ENCODE measurements at regions not wholly inside any gene's neighbourhood (a gene's known extent, or its start where the extent isn't known, plus 50 kb on each side); places are given as distances from the start of the nearest gene placed in this dataset.
"Not testable (repeated sequence)": the region's sequence is repeated elsewhere in the genome, so short reads cannot be mapped to it uniquely, and the experiment has no call there.

DNA sequence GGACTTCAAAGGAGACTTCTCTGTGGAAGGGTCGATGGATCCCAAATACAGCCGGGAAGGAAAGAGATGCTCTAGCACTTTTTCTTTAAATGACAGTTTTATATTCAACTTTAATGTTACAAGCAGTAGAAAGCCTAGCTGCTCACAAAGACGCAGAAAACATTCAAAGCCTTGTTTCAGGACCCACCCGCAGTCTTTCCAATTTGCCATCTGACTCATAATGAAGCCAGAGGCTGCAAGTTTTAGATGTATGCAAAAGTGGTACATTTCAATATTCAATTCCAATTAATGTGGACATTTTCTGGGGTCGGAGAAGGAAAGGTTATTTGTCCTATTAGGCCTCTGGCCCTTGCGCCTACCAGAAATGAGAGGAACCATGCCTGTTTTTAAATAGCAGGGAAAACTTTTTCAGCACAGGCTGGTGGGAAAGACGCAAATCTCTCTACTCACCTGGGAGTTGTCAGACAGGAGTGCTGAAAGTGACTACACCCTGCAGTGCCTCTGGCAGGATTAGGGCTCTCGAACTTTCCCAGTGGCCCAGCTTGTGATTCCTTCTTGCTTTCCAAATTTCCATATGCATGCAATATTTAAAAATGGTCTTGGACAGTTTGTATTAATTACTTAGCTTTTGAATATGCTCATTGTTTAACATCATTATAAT lies 117.4 kb upstream of the MBNL1 start:
- no peak overlapping the region for H3K4me3 ChIP-seq (ENCODE audit: low read depth, low read length)
- no peak for DNase-seq (ENCODE audit: low read depth, low spot score)
- in situ Hi-C loops (cut with HindIII; ENCODE audit: low sequenced_read_pairs): no loop called here
- TF ChIP-seq, protein P1, sequence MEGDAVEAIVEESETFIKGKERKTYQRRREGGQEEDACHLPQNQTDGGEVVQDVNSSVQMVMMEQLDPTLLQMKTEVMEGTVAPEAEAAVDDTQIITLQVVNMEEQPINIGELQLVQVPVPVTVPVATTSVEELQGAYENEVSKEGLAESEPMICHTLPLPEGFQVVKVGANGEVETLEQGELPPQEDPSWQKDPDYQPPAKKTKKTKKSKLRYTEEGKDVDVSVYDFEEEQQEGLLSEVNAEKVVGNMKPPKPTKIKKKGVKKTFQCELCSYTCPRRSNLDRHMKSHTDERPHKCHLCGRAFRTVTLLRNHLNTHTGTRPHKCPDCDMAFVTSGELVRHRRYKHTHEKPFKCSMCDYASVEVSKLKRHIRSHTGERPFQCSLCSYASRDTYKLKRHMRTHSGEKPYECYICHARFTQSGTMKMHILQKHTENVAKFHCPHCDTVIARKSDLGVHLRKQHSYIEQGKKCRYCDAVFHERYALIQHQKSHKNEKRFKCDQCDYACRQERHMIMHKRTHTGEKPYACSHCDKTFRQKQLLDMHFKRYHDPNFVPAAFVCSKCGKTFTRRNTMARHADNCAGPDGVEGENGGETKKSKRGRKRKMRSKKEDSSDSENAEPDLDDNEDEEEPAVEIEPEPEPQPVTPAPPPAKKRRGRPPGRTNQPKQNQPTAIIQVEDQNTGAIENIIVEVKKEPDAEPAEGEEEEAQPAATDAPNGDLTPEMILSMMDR (IDR thresholded peaks at IDR 0.05; ENCODE audit: low read depth, low read length): no peak

DNA sequence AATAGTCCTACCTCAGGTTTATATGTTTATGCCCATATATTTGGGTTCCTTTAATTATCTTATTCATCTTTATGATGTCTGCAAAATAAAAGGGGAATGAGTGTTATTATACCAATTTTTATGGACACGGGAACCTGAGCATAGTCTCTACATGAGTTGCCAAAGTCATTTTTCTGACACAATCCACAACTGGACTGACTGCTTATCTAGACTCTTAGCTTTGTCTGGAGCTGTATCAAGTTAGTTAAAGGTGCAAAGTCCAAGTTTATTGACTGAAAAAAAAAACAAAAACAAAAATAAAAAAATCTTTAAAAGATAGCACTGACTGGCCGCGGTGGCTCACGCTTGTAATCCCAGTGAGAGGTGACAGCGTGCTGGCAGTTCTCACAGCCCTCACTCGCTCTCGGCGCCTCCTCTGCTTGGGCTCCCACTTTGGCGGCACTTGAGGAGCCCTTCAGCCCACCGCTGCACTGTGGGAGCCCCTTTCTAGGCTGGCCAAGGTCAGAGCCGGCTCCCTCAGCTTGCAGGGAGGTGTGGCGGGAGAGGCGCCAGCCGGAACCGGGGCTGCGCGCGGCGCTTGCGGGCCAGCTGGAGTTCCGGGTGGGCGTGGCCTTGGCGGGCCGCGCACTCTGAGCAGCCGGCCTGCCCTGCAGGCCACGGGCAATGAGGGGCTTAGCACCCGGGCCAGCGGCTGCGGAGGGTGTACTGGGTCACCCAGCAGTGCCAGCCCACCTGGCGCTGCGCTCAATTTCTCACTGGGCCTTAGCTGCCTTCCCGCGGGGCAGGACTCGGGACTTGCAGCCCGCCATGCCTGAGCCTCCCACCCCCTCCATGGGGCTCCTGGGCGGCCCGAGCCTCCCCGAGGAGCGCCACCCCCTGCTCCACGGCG lies 116.6 kb upstream of the MBNL1 start:
- in situ Hi-C loops (cut with HindIII; ENCODE audit: low sequenced_read_pairs); DNase-seq (ENCODE audit: low read depth, low spot score): not testable (repeated sequence)

DNA sequence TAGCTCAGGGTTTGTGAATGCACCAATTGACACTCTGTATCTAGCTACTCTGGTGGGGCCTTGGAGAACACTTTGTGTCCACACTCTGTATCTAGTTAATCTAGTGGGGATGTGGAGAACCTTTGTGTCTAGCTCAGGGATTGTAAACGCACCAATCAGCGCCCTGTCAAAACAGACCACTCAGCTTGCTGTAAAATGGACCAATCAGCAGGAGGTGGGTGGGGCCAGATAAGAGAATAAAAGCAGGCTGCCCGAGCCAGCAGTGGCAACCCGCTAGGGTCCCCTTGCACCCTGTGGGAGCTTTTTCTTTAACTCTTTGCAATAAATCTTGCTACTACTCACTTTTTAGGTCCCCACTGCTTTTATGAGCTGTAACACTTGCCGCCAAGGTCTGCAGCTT lies 115.6 kb upstream of the MBNL1 start:
- in situ Hi-C loops (cut with HindIII; ENCODE audit: low sequenced_read_pairs); DNase-seq (ENCODE audit: low read depth, low spot score); H3K4me3 ChIP-seq (ENCODE audit: low read depth, low read length): not testable (repeated sequence)

More for the DNA sequence above, 116.6 kb upstream of the MBNL1 start:
- H3K4me3 ChIP-seq (ENCODE audit: low read depth, low read length): not testable (repeated sequence)

DNA sequence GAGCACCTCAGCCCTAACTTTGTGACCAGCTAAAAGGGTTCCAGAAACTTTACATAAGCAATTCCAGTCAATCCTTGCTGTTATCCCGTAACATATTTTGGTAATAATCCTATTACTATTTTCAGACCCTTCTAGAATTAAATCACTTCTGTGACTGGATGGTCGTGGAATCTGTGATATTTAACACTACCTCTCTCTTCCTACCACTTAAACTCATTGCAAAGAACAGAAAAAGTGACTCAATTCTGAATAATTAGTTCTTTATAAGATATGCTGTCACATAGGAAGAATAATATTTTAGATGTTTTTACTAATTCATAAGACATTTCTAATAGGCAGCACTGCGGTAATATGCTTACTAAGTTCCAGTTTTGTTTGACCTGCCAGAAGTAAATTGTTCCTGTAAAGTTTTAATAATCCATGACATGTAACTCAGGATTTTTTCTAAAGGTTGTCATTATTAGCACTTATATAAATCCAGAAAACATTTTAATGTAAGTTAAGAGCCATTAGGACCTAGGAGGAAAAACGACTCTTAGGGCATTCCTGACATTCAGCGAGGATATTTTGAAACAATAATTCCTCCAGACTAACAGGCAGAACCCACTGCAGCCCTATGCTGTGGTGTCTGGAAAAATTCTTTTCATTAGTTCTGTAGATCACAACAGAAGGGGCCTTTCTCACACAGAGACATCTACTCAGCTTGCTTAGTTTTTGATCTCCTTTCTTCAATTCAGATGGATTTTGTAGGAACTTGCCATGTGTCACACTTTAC lies 113.3 kb upstream of the MBNL1 start:
- TF ChIP-seq, protein P1 (IDR thresholded peaks at IDR 0.05; ENCODE audit: low read depth, low read length): no peak
- in situ Hi-C loops (cut with HindIII; ENCODE audit: low sequenced_read_pairs): no loop called here
- no peak for DNase-seq (ENCODE audit: low read depth, low spot score)
- H3K4me3 ChIP-seq (ENCODE audit: low read depth, low read length): no peak overlapping the region

DNA sequence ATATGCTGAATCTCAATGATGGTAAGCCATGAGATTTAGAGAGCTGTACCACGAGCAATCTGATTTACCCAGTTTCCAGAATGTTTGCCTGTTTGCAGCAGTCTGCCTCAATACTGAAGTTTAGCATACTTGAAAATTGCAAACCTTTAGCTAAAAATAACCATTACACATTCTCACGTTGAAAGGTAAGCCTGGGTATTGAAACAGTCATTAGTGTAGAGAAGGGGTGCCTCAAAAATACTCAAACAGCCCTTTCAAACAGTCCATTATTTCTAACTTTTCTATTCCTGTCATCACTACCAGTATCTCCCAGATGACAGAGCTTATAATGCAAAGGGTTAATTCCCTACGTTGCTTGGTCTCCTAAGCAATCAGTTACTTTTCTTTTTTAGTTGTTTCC lies 111.8 kb upstream of the MBNL1 start:
- TF ChIP-seq, protein P1 (IDR thresholded peaks at IDR 0.05; ENCODE audit: low read depth, low read length): no peak
- in situ Hi-C loops (cut with HindIII; ENCODE audit: low sequenced_read_pairs): no loop called here

DNA sequence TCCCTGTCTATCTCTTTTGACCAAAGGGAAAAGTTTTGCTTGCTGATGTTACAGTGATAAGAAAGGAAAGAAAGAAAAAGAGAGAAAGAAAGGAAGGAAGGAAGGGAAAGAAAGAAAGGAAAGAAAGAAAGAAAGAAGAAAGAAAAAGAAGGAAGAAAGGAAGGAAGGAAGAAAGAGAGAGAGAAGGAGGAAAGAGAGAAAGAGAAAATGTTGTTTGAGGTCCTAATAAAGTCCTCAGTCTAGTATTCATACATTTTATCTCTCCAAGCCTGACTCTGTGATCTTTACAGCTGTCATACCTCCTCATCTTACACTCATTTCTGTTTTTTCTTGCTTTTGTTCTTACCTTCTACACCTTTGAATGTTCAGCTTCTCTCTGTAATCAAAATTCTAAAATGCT lies 111.4 kb upstream of the MBNL1 start:
- in situ Hi-C loops (cut with HindIII; ENCODE audit: low sequenced_read_pairs): no loop called here
- TF ChIP-seq, protein P1 (IDR thresholded peaks at IDR 0.05; ENCODE audit: low read depth, low read length): no peak
- no peak for DNase-seq (ENCODE audit: low read depth, low spot score)
- H3K4me3 ChIP-seq (ENCODE audit: low read depth, low read length): no peak overlapping the region

More for the DNA sequence above, 111.8 kb upstream of the MBNL1 start:
- no peak overlapping the region for H3K4me3 ChIP-seq (ENCODE audit: low read depth, low read length)
- no peak for DNase-seq (ENCODE audit: low read depth, low spot score)

DNA sequence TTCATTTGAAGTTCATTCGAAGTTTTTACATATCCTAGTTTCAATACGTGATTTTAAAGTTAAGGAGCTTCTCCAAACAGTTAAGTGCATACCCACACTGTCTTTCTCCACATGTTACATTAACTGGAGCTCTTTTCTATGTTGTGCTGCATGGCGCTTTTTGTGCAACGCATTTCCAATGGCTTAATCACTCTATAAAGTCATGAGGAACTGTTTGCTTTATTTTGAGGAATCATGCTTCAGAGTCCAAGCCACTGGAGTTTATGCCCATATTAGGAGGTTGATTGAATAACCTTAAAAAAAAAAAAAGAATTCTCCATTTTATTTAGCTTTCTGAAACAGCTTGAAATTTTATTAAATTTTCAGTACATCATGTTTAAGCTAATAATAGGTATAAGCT lies 109.4 kb upstream of the MBNL1 start:
- peak; percentile 87 for DNase-seq (ENCODE audit: low read depth, low spot score)
- TF ChIP-seq, protein P1 (IDR thresholded peaks at IDR 0.05; ENCODE audit: low read depth, low read length): no peak
- H3K4me3 ChIP-seq (ENCODE audit: low read depth, low read length): no peak overlapping the region
- in situ Hi-C loops (cut with HindIII; ENCODE audit: low sequenced_read_pairs): no loop called here

Data from astrocyte of the spinal cord (primary cell).